B cell (primary cell): ENCODE measurements at regions not wholly inside any gene's neighbourhood (a gene's known extent, or its start where the extent isn't known, plus 50 kb on each side); places are given as distances from the start of the nearest gene placed in this dataset.

Experiments
- ATAC-seq: fragments of 200-7000 bp; cut with Tn5 transposase; one replicate; pipeline ENCODE4 v1.10.0; 2021; ENCODE audit warnings: low read depth, mild to moderate bottlenecking, moderate number of reproducible peaks, moderate library complexity
- CTCF ChIA-PET: fragments of 350-600 bp; sonication (Branson Sonifier 250); formaldehyde crosslinking; loops from one replicate; lab custom pipeline; 2021; ENCODE audit warnings: antibody characterized with exemption, inconsistent platforms; lab: Charles Lee
- POLR2A ChIA-PET: fragments of 350-600 bp; sonication (Branson Sonifier 250); formaldehyde crosslinking; loops from one replicate; lab custom pipeline; 2021; ENCODE audit warnings: antibody characterized with exemption; lab: Charles Lee
- DNase-seq: peaks from one replicate; pipeline ENCODE4 v3.0.0; 2013
- H2AFZ ChIP-seq: 2 replicates; pipeline ENCODE4 v1.6.1; 2012; ENCODE audit warnings: mild to moderate bottlenecking, low read depth, low read length; ENCODE audit not compliant: insufficient read depth, poor library complexity, severe bottlenecking
- H3K27ac ChIP-seq, 2 donors: 1 replicate in 1 of 2; 2 replicates in 1 of 2; pipeline ENCODE4 v1.5.1; 2012 to 2013; ENCODE audit warnings: low read length in 2 of 2, mild to moderate bottlenecking in 2 of 2, moderate library complexity in 1 of 2
- H3K27me3 ChIP-seq, 4 experiments: fragments of 200-600 bp in 1 of 4; sonication (generic) in 1 of 4; replicated peaks in 1 of 4; 1 replicate in 2 of 4; 2 replicates in 2 of 4; pipeline versions ENCODE4 v1.6.1 to v1.7.0; 2013 to 2016; ENCODE audit warnings: low read length in 3 of 4, mild to moderate bottlenecking in 2 of 4, mixed read lengths in 1 of 4, moderate library complexity in 1 of 4; ENCODE audit not compliant: insufficient read depth in 4 of 4, control insufficient read depth in 3 of 4; ENCODE audit errors: control extremely low read depth in 1 of 4
- H3K36me3 ChIP-seq, 2 experiments: replicated peaks in 1 of 2; 1 replicate in 1 of 2; 2 replicates in 1 of 2; pipeline versions ENCODE4 v1.6.1 to v1.7.1; 2013; ENCODE audit warnings: low read length in 1 of 2; ENCODE audit not compliant: insufficient read depth in 2 of 2, control insufficient read depth in 1 of 2; ENCODE audit errors: control extremely low read depth in 1 of 2, extremely low read depth in 1 of 2
- H3K4me1 ChIP-seq, 2 donors: fragments of 200-600 bp in 1 of 2; sonication (generic) in 1 of 2; 1 replicate in 1 of 2; 2 replicates in 1 of 2; pipeline versions ENCODE4 v1.5.1 to v1.6.1; 2013 to 2017; ENCODE audit warnings: low read length in 2 of 2; ENCODE audit not compliant: control insufficient read depth in 2 of 2, insufficient read depth in 2 of 2
- H3K4me2 ChIP-seq: replicated peaks from 2 replicates; pipeline ENCODE3; 2012; ENCODE audit warnings: mild to moderate bottlenecking, low read depth, low read length; ENCODE audit not compliant: poor library complexity, severe bottlenecking
- H3K4me3 ChIP-seq, 5 experiments: fragments of 200-600 bp in 1 of 5; sonication (generic) in 1 of 5; 1 replicate in 3 of 5; 2 replicates in 2 of 5; pipeline versions ENCODE4 v1.5.1 to v1.7.0; 2011 to 2016; ENCODE audit warnings: low read length in 4 of 5, mild to moderate bottlenecking in 4 of 5, low read depth in 2 of 5, control low read depth in 1 of 5, moderate library complexity in 1 of 5; ENCODE audit not compliant: insufficient read depth in 1 of 5; ENCODE audit errors: control extremely low read depth in 1 of 5, extremely low read depth in 1 of 5
- H3K79me2 ChIP-seq: fragments of 200-600 bp; sonication (generic); one replicate; pipeline ENCODE4 v1.6.0; 2016; ENCODE audit warnings: low read length; ENCODE audit not compliant: control insufficient read depth, insufficient read depth
- H3K9ac ChIP-seq: fragments of 200-600 bp; sonication (generic); 2 replicates; pipeline ENCODE4 v1.6.1; 2017; ENCODE audit warnings: mild to moderate bottlenecking, low read length, moderate library complexity
- H3K9me3 ChIP-seq, 3 donors: one replicate each; pipeline versions ENCODE4 v1.6.1 to v1.7.1; 2013; ENCODE audit warnings: low read length in 2 of 3; ENCODE audit not compliant: control insufficient read depth in 2 of 3, insufficient read depth in 1 of 3; ENCODE audit errors: control extremely low read depth in 1 of 3
- H4K20me1 ChIP-seq: 2 replicates; pipeline ENCODE4 v1.6.0; 2012; ENCODE audit warnings: mild to moderate bottlenecking, low read length; ENCODE audit not compliant: insufficient read depth, control insufficient read depth, poor library complexity, severe bottlenecking
- H3K27ac Mint-ChIP-seq: one replicate; pipeline ENCODE4 v1.8.0; 2021; ENCODE audit warnings: mixed read lengths
- H3K27me3 Mint-ChIP-seq: one replicate; pipeline ENCODE4 v1.8.0; 2021; ENCODE audit warnings: mixed read lengths
- H3K4me1 Mint-ChIP-seq: one replicate; pipeline ENCODE4 v1.8.0; 2021; ENCODE audit warnings: mixed read lengths
- H3K4me3 Mint-ChIP-seq: one replicate; pipeline ENCODE4 v1.8.0; 2021; ENCODE audit warnings: mixed read lengths
- H3K9me3 Mint-ChIP-seq: one replicate; pipeline ENCODE4 v1.8.0; 2022; ENCODE audit warnings: mixed read lengths; ENCODE audit not compliant: insufficient read depth
- CTCF ChIP-seq: fragments of 200-600 bp; IDR thresholded peaks from one replicate; pipeline ENCODE4 v1.8.0; 2022; ENCODE audit warnings: antibody characterized with exemption, mild to moderate bottlenecking
- EZH2 ChIP-seq: IDR thresholded peaks from 2 replicates; pipeline ENCODE4 v1.6.1; 2012; ENCODE audit warnings: borderline replicate concordance, low read depth, mild to moderate bottlenecking, moderate library complexity, low read length; ENCODE audit not compliant: insufficient read depth, poor library complexity, severe bottlenecking
- WGBS: methylation state at CpG from one replicate; pipeline ENCODE4 v1.1.5; 2013; ENCODE audit warnings: missing lambda C conversion rate; ENCODE audit not compliant: insufficient coverage; 5-methylcytosine and 5-hydroxymethylcytosine counted together
- intact Hi-C: fragments of 100-400 bp; cut with micrococcal nuclease; formaldehyde crosslinking; loops from one replicate; pipeline ENCODE4 v1.10.0; 2022

DNA sequence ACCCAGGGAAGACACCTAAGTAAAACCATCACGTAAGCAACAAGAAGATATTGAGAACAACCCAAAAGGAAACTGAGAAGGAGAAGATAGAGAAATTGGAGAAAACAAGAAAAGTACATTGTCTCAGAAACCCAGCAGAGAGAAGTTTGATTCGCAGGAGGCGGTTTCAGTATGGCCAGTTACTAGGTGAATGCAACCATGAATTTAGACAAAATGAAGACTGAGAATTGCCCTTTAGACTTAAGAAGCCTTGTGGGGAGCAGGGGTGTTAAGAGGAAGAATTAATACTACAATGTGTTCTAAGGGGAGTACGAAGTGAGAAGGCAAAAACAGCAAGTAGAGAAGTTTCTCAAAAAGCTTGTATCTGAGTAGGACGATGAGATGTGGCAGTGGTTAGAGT is 229.3 kb upstream of the NEIL3 start:
- H3K4me3 ChIP-seq, result no peak overlapping the region
- WGBS, result 100% methylated on average over 2 of the region's 5 CpGs
- Mint-ChIP-seq H3K27ac (no peak overlapping the region), H3K4me3 (no peak overlapping the region), H3K27me3 (no peaks in the 10 kb centered on the region), H3K4me1 (no peaks in the 10 kb centered on the region), H3K9me3 (no peaks in the 10 kb centered on the region)
- ChIA-PET POLR2A (no interaction called here), CTCF (no interaction called here)
- H3K9ac ChIP-seq, result no peak overlapping the region
- H3K9me3 ChIP-seq, result no peaks in the 10 kb centered on the region
- no peak overlapping the region for H2AFZ ChIP-seq
- H3K27ac ChIP-seq, result no peak overlapping the region
- H4K20me1 ChIP-seq, result no peaks in the 10 kb centered on the region
- intact Hi-C loops, result no loop called here
- TF ChIP-seq CTCF (no peak), EZH2 (no peak)
- no peak overlapping the region for H3K4me2 ChIP-seq
- H3K79me2 ChIP-seq, result no peaks in the 10 kb centered on the region
- no peak for DNase-seq
- no peaks in the 10 kb centered on the region for H3K36me3 ChIP-seq
- no peak for ATAC-seq
- no peaks in the 10 kb centered on the region for H3K4me1 ChIP-seq
- H3K27me3 ChIP-seq, result no peaks in the 10 kb centered on the region

- ChIA-PET CTCF (no interaction called here), POLR2A (no interaction called here)
- H3K27me3 Mint-ChIP-seq, result no peaks in the 10 kb centered on the region
- Histone ChIP-seq H3K4me3 (no peak overlapping the region), H3K36me3 (no peaks in the 10 kb centered on the region), H2AFZ (no peak overlapping the region), H3K9ac (no peak overlapping the region), H3K27ac (no peak overlapping the region), H3K27me3 (no peaks in the 10 kb centered on the region), H3K4me2 (no peak overlapping the region), H3K4me1 (no peaks in the 10 kb centered on the region), H4K20me1 (no peaks in the 10 kb centered on the region), H3K9me3 (no peaks in the 10 kb centered on the region), H3K79me2 (no peaks in the 10 kb centered on the region)
- no peak for DNase-seq
- ATAC-seq, result no peak
- no peak overlapping the region for H3K4me3 Mint-ChIP-seq
- H3K27ac Mint-ChIP-seq, result no peak overlapping the region
- no peak for TF ChIP-seq CTCF
- no peak for TF ChIP-seq EZH2
- 79% methylated on average over 4 of the region's 4 CpGs for WGBS
- intact Hi-C loops, result no loop called here
- H3K9me3 Mint-ChIP-seq, result no peaks in the 10 kb centered on the region
- H3K4me1 Mint-ChIP-seq, result no peaks in the 10 kb centered on the region
These were observed 222.6 kb upstream of the NEIL3 start for GRCh38 chr4:177087060-177087459.
